Lower leg skin (tissue), 4 donors: ENCODE measurements at regions not wholly inside any gene's neighbourhood (a gene's known extent, or its start where the extent isn't known, plus 50 kb on each side); places are given as distances from the start of the nearest gene placed in this dataset.

Source experiments
- DNase-seq, 2 donors: peaks; one replicate each; pipeline ENCODE4 v3.0.0-alpha.2; 2019; ENCODE audit warnings: low spot score in 2 of 2
- H3K4me3 ChIP-seq: fragments of 200-600 bp; sonication (generic); 2 replicates; pipeline ENCODE4 v1.5.1; 2017; ENCODE audit warnings: mild to moderate bottlenecking, low read depth; ENCODE audit not compliant: poor library complexity, severe bottlenecking
- POLR2A ChIP-seq, 2 donors: fragments of 450-650 bp; IDR thresholded peaks; one replicate each; pipeline ENCODE4 v1.6.1; 2016 to 2017; ENCODE audit warnings: antibody characterized with exemption in 2 of 2, mild to moderate bottlenecking in 1 of 2, moderate library complexity in 1 of 2
- WGBS, 2 donors: methylation state at CpG; one replicate each; pipeline ENCODE4 v1.1.5; 2018; 5-methylcytosine and 5-hydroxymethylcytosine counted together
- intact Hi-C: fragments of 100-400 bp; cut with DNase I; formaldehyde crosslinking; loops from one replicate; pipeline ENCODE4 v1.15.0; 2023; ENCODE audit warnings: low total_unique reads
- TF ChIP-seq, protein P1 (sequence below), 3 donors: fragments of 450-650 bp; IDR thresholded peaks; one replicate each; pipeline ENCODE4 v1.5.1; 2016; ENCODE audit warnings: antibody characterized with exemption in 3 of 3, mild to moderate bottlenecking in 3 of 3, moderate library complexity in 2 of 3

DNA sequence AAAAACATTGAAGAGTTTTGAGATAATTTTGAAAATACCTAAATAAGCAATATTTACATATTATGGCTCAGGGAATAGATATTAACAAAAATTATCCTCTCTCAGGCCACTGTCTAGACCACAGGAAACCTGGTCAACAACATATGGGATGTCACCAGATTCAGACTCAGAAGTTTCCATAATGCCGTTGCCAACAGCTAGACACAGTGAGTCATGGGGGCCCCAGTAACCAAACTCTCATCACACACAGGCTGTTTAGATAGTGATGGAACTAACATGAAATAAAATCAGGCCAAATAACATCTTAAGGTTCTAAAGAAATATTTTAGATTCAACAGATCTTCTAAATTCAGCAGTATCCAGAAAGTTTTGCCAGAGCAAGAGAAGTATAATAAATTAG lies 681.7 kb upstream of the ADAMTS5 start:
- no peak for DNase-seq
- no peak for TF ChIP-seq POLR2A (IDR thresholded peaks at IDR 0.05)
- TF ChIP-seq, protein P1, sequence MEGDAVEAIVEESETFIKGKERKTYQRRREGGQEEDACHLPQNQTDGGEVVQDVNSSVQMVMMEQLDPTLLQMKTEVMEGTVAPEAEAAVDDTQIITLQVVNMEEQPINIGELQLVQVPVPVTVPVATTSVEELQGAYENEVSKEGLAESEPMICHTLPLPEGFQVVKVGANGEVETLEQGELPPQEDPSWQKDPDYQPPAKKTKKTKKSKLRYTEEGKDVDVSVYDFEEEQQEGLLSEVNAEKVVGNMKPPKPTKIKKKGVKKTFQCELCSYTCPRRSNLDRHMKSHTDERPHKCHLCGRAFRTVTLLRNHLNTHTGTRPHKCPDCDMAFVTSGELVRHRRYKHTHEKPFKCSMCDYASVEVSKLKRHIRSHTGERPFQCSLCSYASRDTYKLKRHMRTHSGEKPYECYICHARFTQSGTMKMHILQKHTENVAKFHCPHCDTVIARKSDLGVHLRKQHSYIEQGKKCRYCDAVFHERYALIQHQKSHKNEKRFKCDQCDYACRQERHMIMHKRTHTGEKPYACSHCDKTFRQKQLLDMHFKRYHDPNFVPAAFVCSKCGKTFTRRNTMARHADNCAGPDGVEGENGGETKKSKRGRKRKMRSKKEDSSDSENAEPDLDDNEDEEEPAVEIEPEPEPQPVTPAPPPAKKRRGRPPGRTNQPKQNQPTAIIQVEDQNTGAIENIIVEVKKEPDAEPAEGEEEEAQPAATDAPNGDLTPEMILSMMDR (IDR thresholded peaks at IDR 0.05): no peak
- intact Hi-C loops: no loop called here
- H3K4me3 ChIP-seq: no peak overlapping the region
- 61 to 64% methylated on average over 1 of the region's 1 CpG for WGBS, 2 donors

- no peak for DNase-seq
- TF ChIP-seq, protein P1 (IDR thresholded peaks at IDR 0.05): no peak
- no peak for TF ChIP-seq POLR2A (IDR thresholded peaks at IDR 0.05)
- intact Hi-C loops: no loop called here
- no peak overlapping the region for H3K4me3 ChIP-seq
- 64 to 67% methylated on average over 3 of the region's 3 CpGs for WGBS, 2 donors
These were observed 681.0 kb upstream of the ADAMTS5 start for GRCh38 chr21:27647921-27648320.

- 57 to 61% methylated on average over 3 of the region's 3 CpGs for WGBS, 2 donors
- intact Hi-C loops: no loop called here
- no peak for DNase-seq
- TF ChIP-seq, protein P1 (IDR thresholded peaks at IDR 0.05): no peak
- no peak for TF ChIP-seq POLR2A (IDR thresholded peaks at IDR 0.05)
- no peak overlapping the region for H3K4me3 ChIP-seq
These were observed 680.5 kb upstream of the ADAMTS5 start for GRCh38 chr21:27647401-27647800.

GRCh38 chr21:27646691-27647090 lies 679.8 kb upstream of the ADAMTS5 start:
- DNase-seq: no peak
- intact Hi-C loops: no loop called here
- TF ChIP-seq, protein P1 (IDR thresholded peaks at IDR 0.05): no peak
- TF ChIP-seq POLR2A (IDR thresholded peaks at IDR 0.05): no peak
- no peak overlapping the region for H3K4me3 ChIP-seq

DNA sequence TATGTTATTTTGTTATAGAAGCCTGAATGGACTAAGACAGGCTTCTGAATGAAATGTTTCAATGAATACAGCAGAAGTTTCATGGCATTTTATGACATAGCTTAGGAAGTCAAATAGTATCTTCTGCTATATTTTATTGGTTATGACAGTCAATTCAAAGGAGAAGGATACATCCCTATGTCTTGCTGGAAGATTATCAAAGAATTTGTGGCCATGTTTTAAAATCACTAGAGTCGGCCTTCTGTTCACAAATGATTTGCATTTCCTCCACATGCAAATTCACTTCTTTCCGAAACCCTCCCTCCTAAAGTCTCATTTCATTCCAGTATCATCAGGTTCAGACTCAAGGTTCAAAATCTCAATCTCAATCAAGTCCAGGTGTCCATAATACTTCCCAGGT lies 679.2 kb upstream of the ADAMTS5 start:
- intact Hi-C loops: no loop called here
- whole genome bisulfite sequencing, 2 donors: 94 to 97% methylated on average over 2 of the region's 2 CpGs
- no peak for TF ChIP-seq POLR2A (IDR thresholded peaks at IDR 0.05)
- TF ChIP-seq, protein P1 (IDR thresholded peaks at IDR 0.05): no peak
- H3K4me3 ChIP-seq: no peak overlapping the region
- DNase-seq: no peak

DNA sequence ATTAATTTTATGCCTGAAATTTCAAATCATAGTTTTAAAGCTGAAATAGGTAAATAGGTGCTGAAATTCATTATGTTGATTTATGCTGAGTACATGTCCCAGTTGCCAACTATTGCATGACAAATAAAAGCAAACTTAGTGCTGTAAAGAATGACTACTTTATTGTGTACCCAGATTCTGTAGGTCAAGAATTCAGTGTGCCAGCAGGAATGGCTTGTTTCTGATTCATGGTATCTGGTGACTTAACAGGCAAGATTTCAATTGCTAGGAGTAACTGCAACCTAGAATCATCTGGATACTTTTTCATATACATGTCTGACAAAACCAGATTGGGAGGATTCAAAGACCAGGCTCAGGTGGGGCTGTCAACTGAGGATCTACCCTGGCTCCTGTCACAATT lies 678.4 kb upstream of the ADAMTS5 start:
- no peak overlapping the region for H3K4me3 ChIP-seq
- no peak for DNase-seq
- TF ChIP-seq, protein P1 (IDR thresholded peaks at IDR 0.05): no peak
- no peak for TF ChIP-seq POLR2A (IDR thresholded peaks at IDR 0.05)
- intact Hi-C loops: no loop called here
